ENCODE measurements at regions not wholly inside any gene's neighbourhood (a gene's known extent, or its start where the extent isn't known, plus 50 kb on each side); places are given as distances from the start of the nearest gene placed in this dataset.

- TF ChIP-seq CTCF (IDR thresholded peaks at IDR 0.05) (no peak), POLR2A (IDR thresholded peaks at IDR 0.05) (no peak), POLR2AphosphoS5 (IDR thresholded peaks at IDR 0.05) (no peak), EP300 (IDR thresholded peaks at IDR 0.05) (no peak)
Observed at GRCh38 chr11:19658344-19658743, 54.3 kb upstream of the NAV2 start.
